ENCODE measurements at regions not wholly inside any gene's neighbourhood (a gene's known extent, or its start where the extent isn't known, plus 50 kb on each side); places are given as distances from the start of the nearest gene placed in this dataset.

GRCh38 chr5:34589832-34590231 lies 66.3 kb upstream of the RAI14 start:
- BruUV-seq (replicated peaks), result no TSS peak
- intact Hi-C loops (cut with micrococcal nuclease), result loop anchor here (5.0 kb wide), 2 partner anchors 82 to 197 kb away; no protein-coding TSS in a partner anchor

More at GRCh38 chr5:34589832-34590231, 66.3 kb upstream of the RAI14 start:
- no peaks in the 10 kb centered on the region for H3K27me3 ChIP-seq (ENCODE audit: control insufficient read depth in 2 of 2, insufficient read depth in 2 of 2, low read length in 2 of 2)
- dilution Hi-C loops (cut with MboI; ENCODE audit: extremely low pct_ligation_motif_present, low sequenced_read_pairs), result no loop called here
- H3K36me3 ChIP-seq (ENCODE audit: control insufficient read depth in 2 of 2, extremely low read depth in 1 of 2, insufficient read depth in 2 of 2, low read length in 2 of 2), result no peaks in the 10 kb centered on the region
- no peak overlapping the region for H3K4me3 ChIP-seq (replicated peaks in 1 of 3; ENCODE audit: insufficient read depth in 1 of 3, low read depth in 1 of 3, low read length in 3 of 3)
- peaks cover 37% of the 10 kb centered on the region for H3K4me1 ChIP-seq (ENCODE audit: control insufficient read depth, extremely low read depth, insufficient read depth, low read length)
- H3K27ac ChIP-seq (ENCODE audit: insufficient read depth, low read depth, low read length), result no peak overlapping the region
- no peaks in the 10 kb centered on the region for H4K20me1 ChIP-seq (replicated peaks; ENCODE audit: control insufficient read depth, extremely low read depth, insufficient read depth, low read length)
- H3K9me1 ChIP-seq (replicated peaks; ENCODE audit: control insufficient read depth, extremely low read depth, insufficient read depth, low read length), result no peaks in the 10 kb centered on the region
- H3K79me2 ChIP-seq (ENCODE audit: control insufficient read depth, insufficient read depth, low read length), result no peaks in the 10 kb centered on the region
- CTCF ChIA-PET, result interaction anchor here (0.6 to 1.5 kb wide), 3 partner anchors 8 to 76 kb away, joined by 3 to 5 read pairs (median 3); no protein-coding TSS in a partner anchor
- H3K4me2 ChIP-seq (ENCODE audit: insufficient read depth, low read length), result no peak overlapping the region
- POLR2A ChIA-PET, result interaction anchor here (1.4 kb wide), 1 partner anchor 66 kb away, joined by 4 read pairs; the partner anchor contains the start of gene RAI14
- H3K9me3 ChIP-seq (replicated peaks; ENCODE audit: control insufficient read depth, insufficient read depth, low read length), result no peaks in the 10 kb centered on the region
- TF ChIP-seq POLR2AphosphoS5 (IDR thresholded peaks at IDR 0.05; ENCODE audit: insufficient read depth, low read depth, low read length), result no peak
- no peak for TF ChIP-seq GATA2 (IDR thresholded peaks at IDR 0.05; ENCODE audit: insufficient read depth, insufficient read length, low read depth, low read length)
- TF ChIP-seq MAX (IDR thresholded peaks at IDR 0.05; ENCODE audit: insufficient read depth, insufficient read length), result no peak
- TF ChIP-seq JUN (IDR thresholded peaks at IDR 0.05; ENCODE audit: borderline replicate concordance, insufficient read depth, insufficient read length, low read depth), result no peak
- no peak for TF ChIP-seq MYC (IDR thresholded peaks at IDR 0.05; ENCODE audit: low read depth, low read length)
- TF ChIP-seq CTCF (IDR thresholded peaks at IDR 0.05; ENCODE audit: extremely low read depth in 1 of 2, insufficient read depth in 1 of 2, low read depth in 1 of 2, low read length in 2 of 2), result no peak
- TF ChIP-seq POLR2A (IDR thresholded peaks at IDR 0.05; ENCODE audit: low read depth, low read length), result no peak
- TF ChIP-seq EZH2 (IDR thresholded peaks at IDR 0.05; ENCODE audit: borderline replicate concordance, low read depth, low read length, severe bottlenecking), result no peak
- no peak for TF ChIP-seq FOS (IDR thresholded peaks at IDR 0.05; ENCODE audit: borderline replicate concordance, insufficient read depth, low read length)
- H3K9ac ChIP-seq (replicated peaks; ENCODE audit: extremely low read depth, insufficient read depth, low read length), result no peak overlapping the region
- DNase-seq (ENCODE audit: low read depth, low spot score) (no peak), FAIRE-seq (no peak)
- no peak overlapping the region for H2AFZ ChIP-seq (ENCODE audit: low read depth, low read length)
